ENCODE measurements at regions not wholly inside any gene's neighbourhood (a gene's known extent, or its start where the extent isn't known, plus 50 kb on each side); places are given as distances from the start of the nearest gene placed in this dataset.

DNA sequence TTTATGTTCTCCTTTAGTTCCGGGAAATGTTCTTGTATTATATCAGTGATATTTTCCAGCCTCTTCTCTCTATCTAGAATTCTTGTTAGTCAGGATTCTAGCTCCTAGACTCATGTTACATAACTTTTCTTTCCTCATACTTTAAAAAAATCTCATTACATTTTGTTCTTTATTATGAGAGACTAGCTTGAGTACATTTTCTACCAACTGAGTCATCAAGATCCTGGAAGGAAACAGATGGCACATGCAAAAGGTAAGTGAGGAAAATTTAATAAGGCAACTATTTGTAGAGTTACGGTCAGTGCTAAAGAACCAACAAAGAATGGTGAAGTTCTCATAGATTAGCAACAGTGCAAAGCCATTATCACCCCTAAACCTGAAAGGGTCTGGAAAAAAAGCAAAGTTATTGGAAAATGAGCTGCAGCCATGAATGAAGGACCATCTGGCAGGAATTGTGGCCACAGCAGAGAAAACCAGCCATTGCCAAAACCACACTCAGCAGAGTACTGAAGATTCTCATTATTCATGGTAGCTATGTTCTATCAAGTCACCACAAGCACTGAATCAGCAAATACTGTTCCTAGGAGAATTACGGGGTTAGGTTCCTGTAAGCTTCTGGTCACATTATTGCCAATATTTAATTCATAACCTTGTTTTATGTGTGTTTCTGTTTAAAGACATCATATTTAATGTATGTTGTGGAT is 98.3 kb upstream of the C7orf33 start:
- TF ChIP-seq CTCF (IDR thresholded peaks at IDR 0.05), result no peak
- no peak for TF ChIP-seq POLR2AphosphoS5 (IDR thresholded peaks at IDR 0.05)
- no peak for TF ChIP-seq POLR2A (IDR thresholded peaks at IDR 0.05; ENCODE audit: low read depth)
- no peak for TF ChIP-seq EP300 (IDR thresholded peaks at IDR 0.05)
- Histone ChIP-seq H3K27ac (replicated peaks in 1 of 4) (no peak overlapping the region), H3K4me1 (no peaks in the 10 kb centered on the region), H3K9me3 (peaks cover 0 to 3% (median 0%) of the 10 kb centered on the region in 4 donors), H3K27me3 (no peaks in the 10 kb centered on the region), H3K36me3 (no peaks in the 10 kb centered on the region), H3K4me3 (no peak overlapping the region)
- intact Hi-C loops (cut with DNase I), result no loop called here
- WGBS, result 90% methylated on average over 3 of the region's 3 CpGs
- no peak for DNase-seq (ENCODE audit: extremely low spot score)

DNA sequence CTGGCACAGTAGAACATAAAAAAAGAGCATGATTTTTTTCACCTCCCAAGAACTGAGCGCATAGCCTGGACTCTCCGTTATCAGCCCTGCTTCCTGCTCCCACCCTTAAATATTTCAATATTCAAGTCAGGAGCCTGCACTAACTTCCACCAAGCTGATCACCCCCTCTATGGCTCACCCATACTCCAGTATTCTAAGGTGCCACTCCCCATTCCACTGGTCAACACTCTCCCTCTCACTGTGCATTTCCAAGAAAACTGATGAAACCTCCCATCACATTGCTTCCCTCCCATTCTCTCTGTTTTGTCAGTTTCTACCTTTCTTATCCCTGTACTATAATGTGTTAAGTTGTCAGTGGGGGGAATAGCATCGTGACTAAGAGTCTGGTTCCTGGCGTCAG is 95.0 kb upstream of the C7orf33 start:
- H3K4me3 ChIP-seq, result no peak overlapping the region
- DNase-seq (ENCODE audit: extremely low spot score), result no peak
- TF ChIP-seq POLR2A (IDR thresholded peaks at IDR 0.05; ENCODE audit: low read depth) (no peak), EP300 (IDR thresholded peaks at IDR 0.05) (no peak), CTCF (IDR thresholded peaks at IDR 0.05) (no peak), POLR2AphosphoS5 (IDR thresholded peaks at IDR 0.05) (no peak)
- intact Hi-C loops (cut with DNase I), result no loop called here
- peaks cover 0 to 7% (median 6%) of the 10 kb centered on the region in 4 donors for H3K27me3 ChIP-seq
- peaks cover 0 to 3% (median 0%) of the 10 kb centered on the region in 4 donors for H3K9me3 ChIP-seq
- no peak overlapping the region for H3K27ac ChIP-seq (replicated peaks in 1 of 4)
- 91% methylated on average over 4 of the region's 4 CpGs for WGBS
- H3K36me3 ChIP-seq, result no peaks in the 10 kb centered on the region
- no peaks in the 10 kb centered on the region for H3K4me1 ChIP-seq

- Histone ChIP-seq H3K27me3 (peaks cover 0 to 20% (median 10%) of the 10 kb centered on the region in 4 donors), H3K27ac (replicated peaks in 1 of 4) (no peak overlapping the region), H3K4me3 (no peak overlapping the region), H3K9me3 (no peaks in the 10 kb centered on the region), H3K36me3 (no peaks in the 10 kb centered on the region), H3K4me1 (no peaks in the 10 kb centered on the region)
- WGBS, result 69% methylated on average over 9 of the region's 9 CpGs
- intact Hi-C loops (cut with DNase I), result no loop called here
- TF ChIP-seq CTCF (IDR thresholded peaks at IDR 0.05) (no peak), POLR2A (IDR thresholded peaks at IDR 0.05; ENCODE audit: low read depth) (no peak), POLR2AphosphoS5 (IDR thresholded peaks at IDR 0.05) (no peak), EP300 (IDR thresholded peaks at IDR 0.05) (no peak)
- DNase-seq (ENCODE audit: extremely low spot score), result peak; percentile 57
Observed at GRCh38 chr7:148500978-148501377, 89.6 kb upstream of the C7orf33 start.

DNA sequence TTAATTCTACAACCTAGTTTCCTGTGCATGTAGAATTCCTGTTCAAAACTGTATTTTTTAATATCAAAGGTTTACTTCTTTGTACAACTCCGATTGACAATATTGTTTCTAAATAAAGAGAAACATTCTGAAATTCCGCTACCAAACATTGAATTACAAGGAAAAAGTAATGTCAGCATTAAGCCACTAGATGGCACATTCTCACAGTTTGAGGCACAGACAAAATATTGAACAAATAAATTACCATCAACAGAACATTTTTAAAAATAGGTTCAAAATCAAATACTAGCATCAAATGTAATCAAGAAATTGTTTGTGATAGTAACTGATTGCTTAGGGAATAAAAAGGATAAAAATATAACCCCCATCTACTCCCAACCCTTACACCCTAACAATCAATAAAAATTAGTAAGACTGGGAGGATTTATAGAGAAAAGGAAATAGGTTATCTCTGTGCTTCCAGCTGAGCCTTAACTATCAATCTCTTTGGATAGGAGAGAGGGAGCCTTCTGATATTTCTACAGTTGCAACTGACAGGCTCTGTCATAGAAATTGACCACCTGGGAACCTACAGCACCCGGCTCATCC is 86.6 kb upstream of the C7orf33 start:
- Histone ChIP-seq H3K36me3 (no peaks in the 10 kb centered on the region), H3K9me3 (no peaks in the 10 kb centered on the region), H3K4me3 (no peak overlapping the region), H3K27me3 (peaks cover 0 to 20% (median 10%) of the 10 kb centered on the region in 4 donors), H3K27ac (replicated peaks in 1 of 4) (no peak overlapping the region), H3K4me1 (no peaks in the 10 kb centered on the region)
- DNase-seq (ENCODE audit: extremely low spot score), result peak; percentile 3
- WGBS, result 31% methylated on average over 3 of the region's 3 CpGs
- intact Hi-C loops (cut with DNase I), result loop anchor here (2.0 kb wide), 1 partner anchor 461 kb away; no protein-coding TSS in a partner anchor
- TF ChIP-seq EP300 (IDR thresholded peaks at IDR 0.05), result no peak
- TF ChIP-seq CTCF (IDR thresholded peaks at IDR 0.05), result peak; percentile 62 to 75 (median 66)
